Transverse colon (tissue), 4 donors: ENCODE measurements at regions not wholly inside any gene's neighbourhood (a gene's known extent, or its start where the extent isn't known, plus 50 kb on each side); places are given as distances from the start of the nearest gene placed in this dataset.
A peak's percentile ranks its signal among the peaks of the same experiment; 100 is the strongest.

Experiments
- DNase-seq: peaks from one replicate; pipeline ENCODE4 v3.0.0-alpha.2; 2019
- H3K27ac ChIP-seq, 4 donors: fragments of 200-600 bp; sonication (generic); 2 replicates each; pipeline ENCODE4 v1.5.1; 2016 to 2018; ENCODE audit warnings: inconsistent platforms in 4 of 4
- H3K27me3 ChIP-seq: fragments of 200-600 bp; sonication (generic); 2 replicates; pipeline ENCODE4 v1.5.1; 2017; ENCODE audit warnings: inconsistent platforms
- H3K36me3 ChIP-seq, 4 donors: fragments of 200-600 bp; sonication (generic); 2 replicates each; pipeline ENCODE4 v1.5.1; 2017 to 2019; ENCODE audit warnings: inconsistent platforms in 4 of 4
- H3K4me1 ChIP-seq, 4 donors: fragments of 200-600 bp; sonication (generic); 2 replicates each; pipeline ENCODE4 v1.5.1; 2017 to 2020; ENCODE audit warnings: inconsistent platforms in 4 of 4
- H3K4me3 ChIP-seq, 4 donors: fragments of 200-600 bp; sonication (generic); 1 replicate in 1 of 4; 2 replicates in 3 of 4; pipeline versions ENCODE4 v1.5.1 to v1.6.1; 2017 to 2019; ENCODE audit warnings: inconsistent platforms in 4 of 4
- H3K9me3 ChIP-seq, 2 donors: fragments of 200-600 bp; sonication (generic); 2 replicates each; pipeline ENCODE4 v1.5.1; 2017 to 2019; ENCODE audit warnings: inconsistent platforms in 2 of 2
- EP300 ChIP-seq: sonication (generic); formaldehyde crosslinking; IDR thresholded peaks from one replicate; pipeline ENCODE4 v1.6.1; 2017; ENCODE audit warnings: antibody characterized with exemption, low read depth
- POLR2A ChIP-seq: fragments of 450-650 bp; IDR thresholded peaks from one replicate; pipeline ENCODE4 v1.6.1; 2016; ENCODE audit warnings: antibody characterized with exemption, mild to moderate bottlenecking, moderate library complexity
- POLR2AphosphoS5 ChIP-seq, 3 donors: sonication (generic); formaldehyde crosslinking; IDR thresholded peaks; one replicate each; pipeline ENCODE4 v1.6.1; 2016; ENCODE audit warnings: antibody characterized with exemption in 3 of 3
- WGBS, 2 donors: methylation state at CpG; one replicate each; pipeline ENCODE4 v1.1.5; 2018; ENCODE audit warnings: low coverage in 1 of 2; 5-methylcytosine and 5-hydroxymethylcytosine counted together
- in situ Hi-C, 4 donors: fragments of 200-750 bp; cut with MboI; loops; one replicate each; pipeline versions ENCODE4 v1.15.0 to v1.15.1; 2017; ENCODE audit warnings: low sequenced_read_pairs in 3 of 4, low pct_ligation_motif_present in 1 of 4, low pct_unique_long_range_greater_than_20kb in 1 of 4
- intact Hi-C: fragments of 100-400 bp; cut with DNase I; formaldehyde crosslinking; loops from one replicate; pipeline ENCODE4 v1.15.1; 2023; ENCODE audit warnings: low total_unique reads
- TF ChIP-seq, protein P1 (sequence below), 5 experiments: fragments of 200-600 bp in 3 of 5; fragments of 450-650 bp in 2 of 5; sonication (generic) in 3 of 5; IDR thresholded peaks; 1 replicate in 2 of 5; 2 replicates in 3 of 5; pipeline ENCODE4 v1.5.1; 2016 to 2017; ENCODE audit warnings: antibody characterized with exemption in 5 of 5, inconsistent platforms in 3 of 5, mild to moderate bottlenecking in 2 of 5, moderate library complexity in 1 of 5

DNA sequence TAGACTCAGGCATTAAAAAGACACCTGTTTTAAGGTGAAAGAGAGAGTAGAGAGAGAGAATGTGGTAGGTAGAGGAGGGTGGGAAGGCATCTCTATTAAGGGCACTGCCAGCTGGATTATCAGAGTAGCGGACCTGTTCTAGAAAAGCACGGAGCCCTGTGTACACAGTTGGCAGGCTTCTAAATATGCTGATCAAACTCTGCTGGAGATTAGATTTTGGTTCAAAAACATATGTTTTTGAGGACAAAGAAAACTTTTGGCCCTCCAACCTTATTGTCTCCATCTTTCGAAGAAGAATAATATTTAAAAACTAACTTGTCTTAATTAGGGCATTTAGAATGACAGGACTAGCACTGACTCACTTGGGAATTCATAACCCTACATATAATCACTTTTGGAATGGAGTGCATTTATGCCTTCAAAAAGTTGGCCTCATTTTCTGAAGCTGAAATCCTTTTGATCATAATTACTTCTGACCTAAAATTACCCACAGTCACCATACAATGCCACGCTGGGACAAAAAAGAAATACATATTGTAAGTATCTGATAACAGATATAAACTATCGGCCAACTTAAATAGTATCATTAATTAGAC, 254.6 kb downstream of the MEIS1 start:
- peak overlapping the region in 1 of 4 donors; percentile 24 for H3K4me3 ChIP-seq
- WGBS, 2 donors = 71 to 75% methylated on average over 5 of the region's 5 CpGs
- intact Hi-C loops = loop anchor here (2.0 to 10.0 kb wide), 3 partner anchors 111 to 525 kb away; no protein-coding TSS in a partner anchor
- DNase-seq = no peak
- H3K36me3 ChIP-seq = no peaks in the 10 kb centered on the region
- TF ChIP-seq POLR2A (no peak), POLR2AphosphoS5 (IDR thresholded peaks at IDR 0.05) (no peak), EP300 (no peak)
- TF ChIP-seq, protein P1, sequence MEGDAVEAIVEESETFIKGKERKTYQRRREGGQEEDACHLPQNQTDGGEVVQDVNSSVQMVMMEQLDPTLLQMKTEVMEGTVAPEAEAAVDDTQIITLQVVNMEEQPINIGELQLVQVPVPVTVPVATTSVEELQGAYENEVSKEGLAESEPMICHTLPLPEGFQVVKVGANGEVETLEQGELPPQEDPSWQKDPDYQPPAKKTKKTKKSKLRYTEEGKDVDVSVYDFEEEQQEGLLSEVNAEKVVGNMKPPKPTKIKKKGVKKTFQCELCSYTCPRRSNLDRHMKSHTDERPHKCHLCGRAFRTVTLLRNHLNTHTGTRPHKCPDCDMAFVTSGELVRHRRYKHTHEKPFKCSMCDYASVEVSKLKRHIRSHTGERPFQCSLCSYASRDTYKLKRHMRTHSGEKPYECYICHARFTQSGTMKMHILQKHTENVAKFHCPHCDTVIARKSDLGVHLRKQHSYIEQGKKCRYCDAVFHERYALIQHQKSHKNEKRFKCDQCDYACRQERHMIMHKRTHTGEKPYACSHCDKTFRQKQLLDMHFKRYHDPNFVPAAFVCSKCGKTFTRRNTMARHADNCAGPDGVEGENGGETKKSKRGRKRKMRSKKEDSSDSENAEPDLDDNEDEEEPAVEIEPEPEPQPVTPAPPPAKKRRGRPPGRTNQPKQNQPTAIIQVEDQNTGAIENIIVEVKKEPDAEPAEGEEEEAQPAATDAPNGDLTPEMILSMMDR (IDR thresholded peaks at IDR 0.05) = no peak
- in situ Hi-C loops = loop anchor here in 3 of 4 donors (10.0 to 25.0 kb wide), 2 partner anchors 252 to 255 kb away; partner anchors contain the start of gene MEIS1 (in 3 of the 3)
- H3K27ac ChIP-seq = peak overlapping the region; percentile 31 to 79 (median 76)
- H3K27me3 ChIP-seq = no peaks in the 10 kb centered on the region
- H3K4me1 ChIP-seq = no peaks in the 10 kb centered on the region
- no peaks in the 10 kb centered on the region for H3K9me3 ChIP-seq

DNA sequence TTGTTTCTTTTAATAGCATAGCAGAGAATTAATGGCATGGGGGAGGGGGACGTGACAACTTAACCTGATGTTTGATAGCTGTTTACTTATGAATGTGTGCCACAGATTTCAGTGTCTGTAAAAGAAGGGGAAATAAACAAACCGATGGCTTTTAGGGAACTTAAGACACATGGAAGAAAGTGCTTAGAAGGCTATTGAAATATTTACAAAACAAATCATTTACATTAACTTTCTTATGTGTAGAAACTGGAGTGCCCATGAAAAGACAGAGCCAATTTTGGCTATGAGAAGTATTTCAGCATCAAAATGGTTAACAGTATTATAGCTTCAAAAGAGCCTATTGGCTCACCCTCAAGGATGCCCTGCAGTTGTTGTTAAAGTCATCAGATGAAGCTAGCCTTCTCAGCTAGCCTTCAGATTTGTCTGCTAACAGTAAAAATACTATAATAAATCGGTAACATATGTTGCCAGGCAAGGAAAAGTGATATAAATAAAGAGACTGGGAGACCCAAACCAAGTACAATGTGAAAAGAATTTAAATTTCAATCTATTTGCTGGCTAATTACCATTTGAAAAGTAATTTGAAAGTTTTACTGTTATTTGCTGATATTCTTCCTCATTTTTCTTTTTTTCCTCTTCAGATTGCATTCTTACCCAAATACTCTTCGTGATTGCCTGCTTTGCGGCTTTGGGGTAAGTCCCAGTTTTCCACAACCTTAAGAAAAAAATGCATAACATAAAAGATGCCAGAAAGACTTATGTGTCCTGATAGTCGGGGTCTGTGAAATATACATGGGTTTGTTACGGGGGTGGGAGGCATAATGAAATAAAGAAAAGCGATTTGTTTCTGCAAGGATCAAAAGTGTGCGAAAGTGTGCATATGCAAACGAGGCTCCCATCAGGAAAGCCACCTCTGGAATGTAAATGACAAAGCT, 256.4 kb downstream of the MEIS1 start:
- no peak for DNase-seq
- peaks cover 0 to 2% (median 0%) of the 10 kb centered on the region in 4 donors for H3K4me1 ChIP-seq
- 50 to 51% methylated on average over 10 of the region's 10 CpGs for WGBS, 2 donors
- no peak for TF ChIP-seq EP300
- peak; percentile 47 to 73 (median 59) for TF ChIP-seq POLR2AphosphoS5 (IDR thresholded peaks at IDR 0.05)
- TF ChIP-seq POLR2A = peak; percentile 21
- TF ChIP-seq, protein P1 (IDR thresholded peaks at IDR 0.05) = no peak
- H3K27ac ChIP-seq = peak overlapping the region; percentile 31 to 79 (median 76)
- in situ Hi-C loops = loop anchor here in 3 of 4 donors (10.0 to 25.0 kb wide), 2 partner anchors 254 to 256 kb away; partner anchors contain the start of gene MEIS1 (in 3 of the 3)
- intact Hi-C loops = loop anchor here (5.0 to 10.0 kb wide), 2 partner anchors 249 to 524 kb away; no protein-coding TSS in a partner anchor
- H3K9me3 ChIP-seq = no peaks in the 10 kb centered on the region
- peak overlapping the region; percentile 6 to 37 (median 24) for H3K4me3 ChIP-seq
- no peaks in the 10 kb centered on the region for H3K27me3 ChIP-seq
- no peaks in the 10 kb centered on the region for H3K36me3 ChIP-seq

DNA sequence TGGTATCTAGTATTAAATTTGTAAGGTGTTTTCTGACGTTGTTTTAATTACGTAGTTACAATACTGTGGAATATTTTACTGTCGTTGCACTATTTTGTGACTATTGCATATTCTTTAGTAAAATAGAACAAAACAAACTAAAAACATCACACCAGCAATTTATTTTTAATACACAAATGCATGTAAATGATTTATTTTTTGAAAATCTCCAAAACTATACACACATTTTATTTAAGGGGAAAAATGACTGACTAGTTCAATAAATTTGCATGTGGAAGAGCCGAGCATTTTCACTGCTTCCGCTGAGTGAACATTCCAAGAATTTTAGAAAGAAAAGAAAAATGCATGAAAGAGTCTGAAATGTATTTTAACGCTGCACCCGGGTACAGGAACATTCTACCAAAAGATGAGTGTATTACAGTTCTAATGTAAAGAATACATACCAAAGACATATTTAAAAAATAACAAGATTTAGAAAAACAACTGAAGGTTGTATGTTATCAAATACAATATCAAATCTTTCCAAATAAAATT, 257.7 kb downstream of the MEIS1 start:
- Histone ChIP-seq H3K9me3 (no peaks in the 10 kb centered on the region), H3K4me1 (peaks cover 0 to 4% (median 0%) of the 10 kb centered on the region in 4 donors), H3K36me3 (no peaks in the 10 kb centered on the region), H3K4me3 (peak overlapping the region; percentile 3 to 37 (median 24)), H3K27me3 (no peaks in the 10 kb centered on the region), H3K27ac (peak overlapping the region; percentile 31 to 79 (median 76))
- TF ChIP-seq POLR2A = no peak
- no peak for TF ChIP-seq POLR2AphosphoS5 (IDR thresholded peaks at IDR 0.05)
- TF ChIP-seq, protein P1 (IDR thresholded peaks at IDR 0.05) = no peak
- DNase-seq = no peak
- in situ Hi-C loops = loop anchor here in 3 of 4 donors (10.0 to 25.0 kb wide), 2 partner anchors 255 to 258 kb away; partner anchors contain the start of gene MEIS1 (in 3 of the 3)
- intact Hi-C loops = loop anchor here (5.0 to 10.0 kb wide), 2 partner anchors 250 to 522 kb away; no protein-coding TSS in a partner anchor
- WGBS, 2 donors = 67% methylated on average over 7 of the region's 7 CpGs
